GM19023 (cell line): ENCODE measurements at regions not wholly inside any gene's neighbourhood (a gene's known extent, or its start where the extent isn't known, plus 50 kb on each side); places are given as distances from the start of the nearest gene placed in this dataset.
"Not testable (repeated sequence)": the region's sequence is repeated elsewhere in the genome, so short reads cannot be mapped to it uniquely, and the experiment has no call there.

Source experiments
- ATAC-seq: cut with Tn5 transposase; IDR thresholded peaks from one replicate; pipeline ENCODE4 v1.9.1; 2021; ENCODE audit warnings: mild to moderate bottlenecking, moderate library complexity; ENCODE audit not compliant: unreplicated experiment

DNA sequence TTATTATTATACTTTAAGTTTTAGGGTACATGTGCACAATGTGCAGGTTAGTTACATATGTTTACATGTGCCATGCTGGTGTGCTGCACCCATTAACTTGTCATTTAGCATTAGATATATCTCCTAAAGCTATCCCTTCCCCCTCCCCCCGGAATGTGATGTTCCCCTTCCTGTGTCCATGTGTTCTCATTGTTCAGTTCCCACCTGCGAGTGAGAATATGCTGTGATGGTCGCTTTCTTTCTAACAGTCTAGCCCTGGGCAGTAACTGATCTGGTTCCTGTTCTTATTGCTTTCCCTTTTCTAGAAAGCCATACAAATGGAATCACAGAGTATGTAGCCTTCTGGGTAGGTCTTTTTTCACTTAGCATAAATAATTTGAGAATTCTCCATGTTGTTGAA, 311.1 kb upstream of the CNTNAP2 start:
- not testable (repeated sequence) for ATAC-seq

DNA sequence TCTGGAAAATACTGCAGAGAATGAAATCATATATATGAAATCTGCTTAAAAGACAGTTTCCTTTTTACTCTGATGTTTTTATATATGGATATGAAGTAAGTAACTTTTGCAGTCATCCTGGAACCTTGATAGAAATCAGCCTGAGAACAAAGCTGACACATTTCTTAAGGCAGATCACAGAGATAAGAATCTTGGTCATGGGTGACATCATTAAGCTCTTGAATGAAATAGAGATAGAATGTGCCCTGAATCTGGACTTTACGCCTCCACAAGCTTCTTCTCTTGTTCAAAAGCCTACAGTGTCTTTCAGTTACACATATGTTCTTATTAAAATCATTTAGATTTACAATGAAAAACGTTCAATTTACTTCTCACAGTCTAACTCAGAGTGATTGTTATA, 319.1 kb upstream of the CNTNAP2 start:
- no peak for ATAC-seq

DNA sequence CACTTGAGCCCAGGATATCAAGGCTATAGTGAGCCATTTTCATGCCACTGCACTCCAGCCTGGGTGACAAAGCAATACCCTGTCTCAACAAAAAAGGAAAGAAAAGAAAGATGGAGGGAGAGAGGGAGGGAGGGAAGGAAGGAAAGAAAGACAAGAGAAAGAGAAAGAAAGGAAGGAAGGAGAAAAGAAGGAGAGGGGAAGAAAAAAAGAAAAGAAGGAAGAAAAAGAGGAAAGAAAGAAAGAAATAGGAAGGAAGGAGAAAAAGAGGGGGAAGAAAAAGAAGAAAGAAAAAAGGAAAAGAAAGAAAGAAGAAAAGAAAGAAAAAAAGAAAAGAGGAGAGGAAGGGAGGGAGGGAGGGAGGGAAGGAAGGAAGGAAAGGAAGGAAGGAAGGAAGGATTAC, 321.5 kb upstream of the CNTNAP2 start:
- no peak for ATAC-seq

DNA sequence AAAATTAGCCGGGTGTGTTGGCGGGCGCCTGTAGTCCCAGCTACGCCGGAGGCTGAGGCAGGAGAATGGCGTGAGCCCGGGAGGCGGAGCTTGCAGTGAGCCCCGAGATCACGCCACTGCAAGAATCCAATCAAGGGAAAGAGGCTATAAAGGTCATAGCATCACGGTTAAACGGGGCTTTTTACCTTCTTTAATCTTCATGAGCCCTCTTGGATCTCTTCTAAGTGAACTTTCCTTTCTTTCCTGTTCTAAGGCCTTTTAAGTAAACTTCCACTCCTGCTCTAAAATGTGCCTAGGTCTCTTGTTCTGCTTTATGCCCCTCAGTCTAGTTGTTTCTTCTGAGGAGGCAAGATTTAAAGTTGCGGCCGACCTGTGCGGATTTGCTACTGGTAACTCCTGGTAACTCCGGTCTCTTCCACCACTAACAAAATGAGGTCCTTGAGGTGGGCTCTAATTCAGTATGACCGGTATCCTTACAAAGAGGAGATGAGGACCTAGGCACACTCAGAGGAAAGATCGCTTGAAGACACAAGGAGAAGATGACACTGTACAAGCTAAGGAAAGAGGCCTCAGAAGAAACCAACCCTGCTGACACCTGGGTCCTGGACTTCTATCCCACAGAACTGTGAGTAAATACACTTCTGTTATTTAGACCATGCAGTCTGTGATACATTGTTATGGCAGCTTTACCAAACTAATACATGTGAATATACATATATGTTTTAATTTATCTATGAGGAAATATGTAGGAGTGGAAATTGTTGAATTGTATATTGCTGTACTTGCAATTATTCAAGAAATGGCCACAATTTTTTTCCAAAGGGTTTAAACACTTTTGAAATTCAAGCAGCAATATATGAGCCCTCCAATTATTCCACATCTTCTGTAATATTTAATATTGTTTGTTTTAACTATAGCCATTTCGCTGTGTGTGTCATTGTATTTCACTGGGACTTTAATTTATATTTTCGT, 331.5 kb upstream of the CNTNAP2 start:
- ATAC-seq: no peak

DNA sequence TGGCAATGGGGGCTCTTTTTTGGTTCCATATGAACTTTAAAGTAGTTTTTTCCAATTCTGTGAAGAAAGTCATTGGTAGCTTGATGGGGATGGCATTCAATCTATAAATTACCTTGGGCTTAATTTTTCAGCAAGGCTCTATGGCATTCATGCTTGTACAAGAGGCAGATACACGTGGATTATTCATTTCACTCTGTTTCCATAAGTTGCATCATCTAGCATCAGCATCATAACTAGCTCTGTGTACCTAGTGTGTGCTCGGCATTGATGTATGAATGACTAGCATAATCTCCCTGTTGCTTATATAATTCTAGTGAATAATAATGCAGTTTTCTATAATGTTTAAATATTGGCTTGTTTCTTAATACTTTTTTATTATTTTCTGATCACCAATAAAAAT, 335.2 kb upstream of the CNTNAP2 start:
- ATAC-seq: not testable (repeated sequence)

DNA sequence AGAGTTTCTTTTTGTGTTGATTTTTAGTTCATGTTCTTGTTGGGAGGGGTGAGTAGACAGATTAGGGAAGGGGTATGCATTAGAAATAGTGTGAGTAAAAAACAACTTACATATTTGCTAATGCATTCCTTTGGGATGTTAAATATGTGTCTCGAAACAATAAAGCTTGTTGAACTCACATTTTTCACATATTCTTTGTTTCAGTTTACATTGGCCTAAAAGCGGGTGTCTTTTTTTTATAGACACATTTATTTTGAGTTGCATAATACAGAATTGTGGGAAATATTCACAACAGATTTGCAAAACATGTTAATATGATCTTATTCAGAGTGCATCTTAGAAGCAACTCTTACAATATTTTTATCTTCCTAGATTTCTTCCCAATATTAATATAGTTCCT, 337.5 kb upstream of the CNTNAP2 start:
- no peak for ATAC-seq

DNA sequence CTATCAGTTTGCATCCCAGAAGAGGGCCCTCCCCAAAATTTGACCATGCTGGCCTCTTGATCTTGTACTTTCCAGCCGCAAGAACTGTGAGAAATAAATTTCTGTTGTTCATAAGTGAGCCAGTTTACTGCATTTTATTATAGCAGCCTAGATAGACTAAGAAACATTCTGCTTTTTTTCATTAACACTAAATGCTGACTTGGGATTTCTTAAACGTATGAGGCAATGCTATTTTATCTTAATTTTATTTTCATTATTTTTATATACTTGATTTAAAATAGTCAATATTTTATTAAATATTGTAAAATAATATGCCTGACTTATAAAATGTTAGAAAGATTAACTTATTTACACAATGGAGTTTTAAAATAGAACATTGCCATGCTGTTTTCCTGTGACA, 341.8 kb upstream of the CNTNAP2 start:
- no peak for ATAC-seq

DNA sequence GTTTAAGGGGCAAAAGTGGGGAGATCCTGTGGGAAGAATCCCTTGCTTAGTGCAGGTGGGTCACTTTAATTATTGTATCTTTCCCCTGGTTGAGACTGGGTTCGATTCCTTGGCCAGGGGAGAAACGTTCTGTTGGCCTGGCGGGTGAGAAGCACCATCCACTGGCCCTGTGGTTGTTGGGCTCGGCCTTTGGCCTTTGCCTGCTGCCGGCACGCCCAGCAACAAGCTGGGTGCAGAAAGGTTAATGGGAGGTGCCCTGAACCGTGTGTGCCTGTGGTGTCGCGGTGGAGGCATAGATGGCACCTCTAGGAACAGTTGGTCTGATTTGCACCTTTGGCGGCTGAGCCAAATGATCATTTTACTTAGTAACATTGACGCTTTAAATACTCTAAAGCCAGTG, 363.6 kb upstream of the CNTNAP2 start:
- ATAC-seq: no peak

DNA sequence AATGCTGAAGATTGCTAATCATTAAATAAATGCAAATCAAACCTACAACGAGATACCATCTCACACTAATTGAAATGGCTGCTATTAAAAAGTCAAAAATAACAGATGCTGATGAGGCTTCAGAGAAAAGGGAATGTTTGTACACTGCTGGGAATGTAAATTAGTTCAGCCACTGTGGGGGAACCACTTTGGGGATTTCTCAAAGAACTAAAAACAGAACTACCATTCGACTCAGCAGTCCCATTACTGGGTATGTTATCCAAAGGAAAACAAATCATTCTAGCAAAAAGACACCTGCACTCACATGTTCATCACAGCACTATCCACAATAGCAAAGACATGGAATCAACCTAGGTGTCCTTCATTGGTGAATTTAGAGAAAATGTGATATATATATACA, 379.0 kb upstream of the CNTNAP2 start:
- no peak for ATAC-seq

DNA sequence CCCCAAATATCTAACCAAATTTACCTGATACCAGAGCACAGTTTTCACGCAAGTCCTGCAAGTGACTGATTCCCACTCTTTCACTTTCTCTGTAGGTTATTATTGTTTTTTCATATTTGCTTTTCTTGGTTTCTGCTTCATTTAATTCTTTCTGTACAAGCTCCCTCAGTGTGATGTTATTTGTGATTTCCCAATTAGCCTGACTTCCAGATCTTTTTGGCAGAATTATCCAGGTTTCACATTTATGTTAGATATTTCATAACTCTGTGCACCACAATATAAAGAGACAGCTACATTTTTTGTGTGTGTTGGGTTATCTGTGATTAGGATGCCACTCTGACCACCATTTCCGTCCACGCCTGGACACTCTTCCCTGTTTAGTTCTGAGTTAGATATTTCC, 381.5 kb upstream of the CNTNAP2 start:
- no peak for ATAC-seq

DNA sequence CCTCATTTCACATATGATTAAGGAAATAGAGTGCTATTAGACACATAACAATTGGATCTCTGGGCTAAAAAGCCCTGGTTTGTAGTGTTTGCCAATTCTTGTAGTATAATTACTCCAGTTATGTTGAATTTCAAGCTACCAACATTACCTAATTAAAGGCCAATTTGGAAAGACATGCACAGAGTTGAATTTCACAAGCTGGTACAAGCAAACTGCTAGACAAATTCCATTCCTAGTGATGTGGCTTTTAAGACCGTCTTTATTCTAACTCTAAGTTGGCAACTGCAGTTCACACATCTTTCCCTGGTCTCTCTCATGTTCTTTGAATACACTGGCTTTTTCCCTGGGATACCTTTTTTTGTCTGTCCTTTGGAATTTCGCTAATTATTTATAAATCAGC, 384.1 kb upstream of the CNTNAP2 start:
- ATAC-seq: no peak

DNA sequence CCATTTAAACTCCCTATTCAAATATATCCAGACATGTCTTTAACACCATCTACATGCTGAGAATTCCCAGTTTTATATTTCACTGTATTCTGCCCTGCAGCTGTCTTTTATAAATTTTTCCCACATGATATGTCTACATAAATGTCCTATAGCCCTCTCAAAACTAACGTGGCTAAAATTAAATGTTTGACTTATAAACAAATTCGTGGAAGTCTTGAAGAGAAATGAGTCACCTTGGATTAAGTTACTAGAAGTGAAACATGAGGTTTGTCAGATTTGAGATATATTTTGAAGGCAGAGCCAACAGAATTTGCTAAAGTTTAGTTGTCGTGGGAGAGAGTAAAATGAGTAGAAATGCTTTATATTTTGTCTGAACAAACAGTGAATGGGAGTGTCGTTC, 386.9 kb upstream of the CNTNAP2 start:
- no peak for ATAC-seq

DNA sequence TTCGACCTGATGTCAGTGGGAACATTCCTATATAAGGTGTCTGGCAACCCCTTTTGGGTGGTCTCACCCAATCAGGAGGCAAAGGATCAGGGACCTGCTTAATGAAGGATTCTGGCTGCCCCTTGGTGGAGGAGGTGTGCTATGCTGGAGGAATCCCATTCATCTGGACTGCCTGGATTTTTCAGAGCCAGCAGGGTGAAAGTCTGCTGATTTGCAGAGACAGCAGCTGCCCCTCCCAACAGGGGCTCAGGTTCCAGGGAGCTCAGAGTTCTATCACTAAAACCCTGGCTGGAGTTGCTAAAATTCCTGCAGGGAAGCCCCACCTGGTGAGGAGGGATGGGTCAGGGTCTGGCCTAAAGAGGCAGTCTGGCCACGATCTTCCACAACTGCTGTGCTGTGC, 398.5 kb upstream of the CNTNAP2 start:
- no peak for ATAC-seq

DNA sequence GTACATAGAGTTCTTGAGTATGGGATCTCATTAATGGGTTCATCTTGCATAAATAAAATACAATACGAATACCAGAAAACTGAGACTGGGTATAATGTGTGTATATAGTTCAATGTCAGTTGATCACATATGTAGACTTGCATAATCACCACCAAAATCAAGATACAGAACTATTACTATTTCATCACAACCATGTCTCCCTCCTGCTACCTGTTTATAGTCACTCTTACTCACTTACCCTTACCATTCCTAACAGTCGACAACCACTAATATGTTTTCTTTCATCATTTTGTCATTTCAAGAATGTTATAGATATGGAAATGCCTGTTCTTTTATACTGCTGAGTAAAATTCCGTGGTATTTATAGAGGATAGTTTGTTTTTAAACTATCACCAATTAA, 416.1 kb upstream of the CNTNAP2 start:
- no peak for ATAC-seq

DNA sequence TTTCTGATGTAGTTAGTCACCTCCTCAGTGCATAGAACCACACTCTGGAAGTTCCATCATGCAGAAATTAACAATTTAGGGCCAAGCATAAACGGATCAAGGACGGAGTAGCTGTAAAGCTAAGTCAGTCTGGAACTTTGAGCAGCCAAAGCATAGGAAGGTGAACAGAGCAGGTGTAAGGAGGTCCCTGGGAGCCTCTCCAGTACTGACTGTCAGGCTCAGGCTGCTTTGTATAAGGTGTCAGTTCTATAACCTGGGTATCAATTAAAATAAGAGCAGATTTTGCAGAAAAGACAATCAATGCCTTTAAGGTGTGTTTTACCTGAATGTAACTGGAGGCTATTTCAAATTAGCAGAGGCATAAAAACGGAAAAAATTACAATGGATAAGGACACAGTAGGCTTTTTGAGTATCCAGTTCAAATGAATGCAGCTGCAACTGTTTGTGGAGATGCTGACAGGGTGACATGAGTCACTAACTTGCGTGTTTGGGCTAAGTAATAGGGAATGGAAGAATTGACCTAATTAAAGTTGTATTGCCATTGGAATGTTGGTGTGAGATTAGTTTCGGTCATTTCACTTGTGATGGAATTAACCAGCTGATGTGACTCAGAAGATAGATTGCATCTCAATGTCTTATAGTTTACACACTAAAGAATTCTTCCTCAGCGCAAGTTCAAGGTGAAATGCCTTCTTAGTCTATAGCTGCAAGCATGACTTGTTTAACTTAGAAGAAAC, 417.9 kb upstream of the CNTNAP2 start:
- ATAC-seq: no peak

DNA sequence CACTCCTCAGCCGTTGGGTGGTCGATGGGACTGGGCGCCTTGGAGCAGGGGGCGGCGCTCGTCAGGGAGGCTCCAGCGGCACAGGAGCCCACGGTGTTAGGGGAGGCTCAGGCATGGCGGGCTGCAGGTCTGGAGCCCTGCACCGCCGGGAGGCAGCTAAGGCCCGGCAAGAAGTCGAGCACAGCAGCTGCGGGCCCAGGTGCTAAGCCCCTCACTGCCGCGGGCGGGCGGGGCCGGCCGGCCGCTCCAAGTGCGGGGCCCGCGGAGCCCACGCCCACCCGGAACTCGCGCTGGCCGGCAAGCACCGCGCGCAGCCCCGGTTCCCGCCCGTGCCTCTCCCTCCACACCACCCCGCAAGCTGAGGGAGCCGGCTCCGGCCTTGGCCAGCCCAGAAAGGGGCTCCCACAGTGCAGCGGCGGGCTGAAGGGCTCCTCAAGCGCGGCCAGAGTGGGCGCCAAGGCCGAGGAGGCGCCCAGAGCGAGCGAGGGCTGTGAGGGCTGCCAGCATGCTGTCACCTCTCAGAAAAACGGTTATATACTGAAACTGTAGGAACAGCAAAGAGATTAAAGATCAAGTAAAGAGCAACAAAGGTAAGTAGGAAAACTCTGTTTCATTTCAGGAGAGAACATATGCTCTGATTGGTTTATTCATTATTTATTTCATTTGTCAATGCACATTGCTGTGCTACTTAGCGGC, 419.0 kb upstream of the CNTNAP2 start:
- not testable (repeated sequence) for ATAC-seq

DNA sequence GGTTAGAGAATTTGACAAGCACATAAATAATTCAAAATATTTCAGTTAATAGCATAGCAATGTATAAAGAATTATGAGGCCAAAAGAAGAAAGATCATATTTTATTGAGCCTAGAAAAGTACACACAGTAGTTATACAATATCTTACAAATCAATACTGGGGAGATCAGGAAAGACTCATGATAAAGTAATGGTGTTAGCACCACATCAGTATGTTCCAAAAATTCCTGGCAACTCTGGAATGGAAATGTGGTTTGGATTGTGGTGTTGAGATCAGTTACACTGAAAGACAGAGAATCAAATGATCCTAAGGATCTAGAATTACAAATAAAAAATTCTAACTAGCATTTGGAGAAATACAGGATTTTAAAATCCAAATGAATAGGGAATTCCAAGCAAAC, 420.5 kb upstream of the CNTNAP2 start:
- no peak for ATAC-seq

DNA sequence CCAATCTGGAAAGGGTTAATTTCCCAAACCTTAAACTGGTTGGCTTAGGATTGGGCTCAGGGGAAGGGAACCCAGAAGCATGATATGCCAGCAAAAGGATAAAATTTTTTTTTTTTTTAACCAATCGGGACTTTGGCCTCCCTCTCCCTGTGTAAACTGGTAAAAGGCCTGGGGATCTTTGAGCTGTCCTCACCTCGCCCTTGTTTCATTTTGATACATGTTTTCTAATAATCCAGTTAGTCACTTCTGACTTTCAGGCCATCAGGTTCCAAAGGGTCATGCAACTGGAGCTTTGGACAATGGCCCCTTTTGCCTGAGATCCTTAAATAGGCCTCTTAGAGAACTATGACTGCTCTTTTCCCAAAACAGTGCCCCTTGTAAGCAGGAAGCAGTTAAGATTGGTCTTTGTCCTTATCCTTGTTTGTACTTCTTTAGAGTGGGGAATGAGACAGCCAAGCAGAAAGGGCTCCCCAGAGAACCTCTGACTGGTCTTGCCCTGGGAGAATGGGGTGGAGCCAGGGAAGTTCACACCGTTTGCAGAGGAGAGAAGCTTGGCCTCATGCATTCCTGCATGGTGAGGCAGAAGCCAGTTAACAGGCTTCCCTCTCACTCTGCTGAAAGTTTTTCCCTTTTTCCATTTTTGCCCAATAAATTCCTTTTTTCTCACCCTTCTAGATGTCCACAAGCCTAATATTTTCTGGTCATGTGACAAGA, 424.2 kb upstream of the CNTNAP2 start:
- no peak for ATAC-seq

DNA sequence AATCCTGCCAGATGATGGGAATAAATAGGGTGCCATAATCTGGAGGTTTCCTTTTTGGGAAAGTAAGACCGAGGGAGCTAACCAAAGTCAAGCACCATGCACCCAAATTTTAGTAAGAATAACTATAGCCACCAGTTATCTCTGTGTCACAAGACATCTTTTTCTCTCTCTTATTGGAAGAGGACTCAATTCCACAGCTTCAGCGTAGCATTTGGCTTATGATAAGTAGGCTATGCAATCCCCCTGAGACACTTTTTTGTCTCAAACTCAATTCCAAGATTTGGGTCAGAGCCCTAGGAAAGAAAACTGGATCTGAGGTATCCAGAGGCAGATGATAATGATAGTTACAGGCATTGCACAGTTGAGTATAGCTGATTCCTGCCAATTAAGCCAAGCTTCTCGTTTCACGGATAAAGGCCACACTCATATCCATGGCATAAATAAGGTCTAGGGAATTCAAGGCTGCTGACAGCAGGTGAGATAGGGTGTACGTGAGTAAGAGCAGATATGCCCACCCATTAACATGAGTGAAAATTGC, 425.2 kb upstream of the CNTNAP2 start:
- no peak for ATAC-seq

DNA sequence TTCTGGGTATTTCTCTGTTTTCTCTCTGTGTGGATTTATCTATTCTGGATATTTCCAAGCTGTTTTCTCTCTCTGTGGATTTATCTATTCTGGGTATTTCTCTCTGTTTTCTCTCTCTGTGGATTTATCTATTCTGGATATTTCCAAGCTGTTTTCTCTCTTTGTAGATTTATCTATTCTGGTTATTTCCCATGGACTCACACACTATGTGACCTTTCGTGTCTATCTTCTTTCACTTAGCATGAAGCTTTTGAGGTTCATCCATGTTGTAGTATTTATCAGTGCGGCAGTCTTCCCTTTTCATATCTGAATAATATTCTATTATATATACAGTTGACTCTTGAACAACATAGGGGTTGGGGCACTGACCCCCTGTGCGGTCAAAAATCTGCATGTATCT, 435.0 kb upstream of the CNTNAP2 start:
- no peak for ATAC-seq

DNA sequence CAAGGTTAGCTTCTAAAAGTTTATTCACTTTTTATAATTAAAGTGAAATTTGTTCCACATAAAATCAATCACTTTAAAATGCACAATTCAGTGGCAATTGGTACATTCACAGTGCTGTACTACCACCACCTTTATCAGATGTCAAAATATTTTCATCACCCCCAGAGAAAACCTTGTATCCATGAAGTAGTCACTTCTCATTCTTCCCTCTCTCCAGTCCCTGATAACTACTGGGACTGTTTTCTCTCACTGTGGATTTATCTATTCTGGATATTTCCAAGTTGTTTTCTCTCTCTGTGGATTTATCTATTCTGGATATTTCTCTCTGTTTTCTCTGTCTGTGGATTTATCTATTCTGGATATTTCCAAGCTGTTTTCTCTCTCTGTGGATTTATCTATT, 435.4 kb upstream of the CNTNAP2 start:
- no peak for ATAC-seq
